ENCODE measurements at regions not wholly inside any gene's neighbourhood (a gene's known extent, or its start where the extent isn't known, plus 50 kb on each side); places are given as distances from the start of the nearest gene placed in this dataset.

DNA sequence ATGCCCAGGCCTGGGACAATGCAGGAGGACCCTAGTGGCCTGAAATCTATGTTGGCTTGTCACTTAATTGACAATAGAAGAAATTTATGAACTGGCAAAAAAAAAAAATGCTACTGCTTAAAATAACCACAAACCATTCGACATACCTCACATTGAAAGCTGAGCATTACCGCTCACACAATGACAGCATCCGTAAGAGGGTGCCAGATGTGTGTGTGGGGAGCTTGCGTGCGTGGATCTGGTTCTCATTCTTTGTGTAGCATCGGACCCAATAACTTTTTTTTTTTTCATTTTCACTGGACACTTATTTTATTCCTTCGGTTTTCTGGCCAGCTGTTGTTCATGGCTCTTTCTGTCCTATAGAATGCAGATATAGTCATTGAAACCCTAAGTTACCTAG, 216.7 kb downstream of the VRK1 start:
- no peaks in the 10 kb centered on the region for H3K36me3 Mint-ChIP-seq (ENCODE audit: low read depth, unreplicated experiment)
- no peaks in the 10 kb centered on the region for H3K9me3 Mint-ChIP-seq (ENCODE audit: unreplicated experiment)
- TF ChIP-seq, protein P1, sequence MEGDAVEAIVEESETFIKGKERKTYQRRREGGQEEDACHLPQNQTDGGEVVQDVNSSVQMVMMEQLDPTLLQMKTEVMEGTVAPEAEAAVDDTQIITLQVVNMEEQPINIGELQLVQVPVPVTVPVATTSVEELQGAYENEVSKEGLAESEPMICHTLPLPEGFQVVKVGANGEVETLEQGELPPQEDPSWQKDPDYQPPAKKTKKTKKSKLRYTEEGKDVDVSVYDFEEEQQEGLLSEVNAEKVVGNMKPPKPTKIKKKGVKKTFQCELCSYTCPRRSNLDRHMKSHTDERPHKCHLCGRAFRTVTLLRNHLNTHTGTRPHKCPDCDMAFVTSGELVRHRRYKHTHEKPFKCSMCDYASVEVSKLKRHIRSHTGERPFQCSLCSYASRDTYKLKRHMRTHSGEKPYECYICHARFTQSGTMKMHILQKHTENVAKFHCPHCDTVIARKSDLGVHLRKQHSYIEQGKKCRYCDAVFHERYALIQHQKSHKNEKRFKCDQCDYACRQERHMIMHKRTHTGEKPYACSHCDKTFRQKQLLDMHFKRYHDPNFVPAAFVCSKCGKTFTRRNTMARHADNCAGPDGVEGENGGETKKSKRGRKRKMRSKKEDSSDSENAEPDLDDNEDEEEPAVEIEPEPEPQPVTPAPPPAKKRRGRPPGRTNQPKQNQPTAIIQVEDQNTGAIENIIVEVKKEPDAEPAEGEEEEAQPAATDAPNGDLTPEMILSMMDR (IDR thresholded peaks at IDR 0.05; ENCODE audit: unreplicated experiment), result no peak
- H3K4me1 Mint-ChIP-seq (ENCODE audit: unreplicated experiment), result no peaks in the 10 kb centered on the region
- no peak overlapping the region for H3K27ac Mint-ChIP-seq (ENCODE audit: unreplicated experiment)
- no peak overlapping the region for H3K4me3 Mint-ChIP-seq (ENCODE audit: unreplicated experiment)
- H3K27me3 Mint-ChIP-seq (ENCODE audit: unreplicated experiment), result no peaks in the 10 kb centered on the region
- DNase-seq (ENCODE audit: low spot score), result no peak

DNA sequence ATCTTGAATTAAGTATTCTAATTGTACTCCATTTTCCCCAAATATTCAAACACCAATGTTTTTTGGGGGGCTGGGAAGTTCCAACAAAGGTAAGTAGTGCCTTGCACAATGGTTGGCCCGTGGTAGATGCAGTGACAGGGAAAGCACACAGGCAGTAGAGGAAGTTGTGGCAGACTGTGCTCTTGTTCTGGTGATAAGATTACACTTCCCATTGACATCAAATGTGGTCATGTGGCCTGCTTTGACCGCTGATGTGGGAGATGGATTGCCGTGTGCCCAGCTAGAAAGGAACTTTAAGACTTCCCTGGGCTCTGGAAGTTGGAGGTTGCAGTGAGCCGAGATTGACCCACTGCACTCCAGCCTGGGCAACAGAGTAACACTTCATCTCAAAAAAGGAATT, 223.8 kb downstream of the VRK1 start:
- no peaks in the 10 kb centered on the region for H3K27me3 Mint-ChIP-seq (ENCODE audit: unreplicated experiment)
- DNase-seq (ENCODE audit: low spot score), result no peak
- no peaks in the 10 kb centered on the region for H3K9me3 Mint-ChIP-seq (ENCODE audit: unreplicated experiment)
- H3K4me1 Mint-ChIP-seq (ENCODE audit: unreplicated experiment), result peaks cover 4% of the 10 kb centered on the region
- no peaks in the 10 kb centered on the region for H3K36me3 Mint-ChIP-seq (ENCODE audit: low read depth, unreplicated experiment)
- no peak overlapping the region for H3K27ac Mint-ChIP-seq (ENCODE audit: unreplicated experiment)
- no peak overlapping the region for H3K4me3 Mint-ChIP-seq (ENCODE audit: unreplicated experiment)
- TF ChIP-seq, protein P1 (IDR thresholded peaks at IDR 0.05; ENCODE audit: unreplicated experiment), result no peak

GRCh38 chr14:97021571-97022168, 224.5 kb downstream of the VRK1 start:
- Mint-ChIP-seq H3K27ac (ENCODE audit: unreplicated experiment) (no peak overlapping the region), H3K27me3 (ENCODE audit: unreplicated experiment) (no peaks in the 10 kb centered on the region), H3K36me3 (ENCODE audit: low read depth, unreplicated experiment) (no peaks in the 10 kb centered on the region), H3K9me3 (ENCODE audit: unreplicated experiment) (no peaks in the 10 kb centered on the region), H3K4me1 (ENCODE audit: unreplicated experiment) (peaks cover 4% of the 10 kb centered on the region), H3K4me3 (ENCODE audit: unreplicated experiment) (no peak overlapping the region)
- no peak for DNase-seq (ENCODE audit: low spot score)
- TF ChIP-seq, protein P1 (IDR thresholded peaks at IDR 0.05; ENCODE audit: unreplicated experiment), result no peak

GRCh38 chr14:97022741-97023140, 225.6 kb downstream of the VRK1 start:
- no peak for DNase-seq (ENCODE audit: low spot score)
- Mint-ChIP-seq H3K27me3 (ENCODE audit: unreplicated experiment) (no peaks in the 10 kb centered on the region), H3K4me1 (ENCODE audit: unreplicated experiment) (peaks cover 4% of the 10 kb centered on the region), H3K4me3 (ENCODE audit: unreplicated experiment) (no peak overlapping the region), H3K36me3 (ENCODE audit: low read depth, unreplicated experiment) (no peaks in the 10 kb centered on the region), H3K27ac (ENCODE audit: unreplicated experiment) (no peak overlapping the region), H3K9me3 (ENCODE audit: unreplicated experiment) (no peaks in the 10 kb centered on the region)
- TF ChIP-seq, protein P1 (IDR thresholded peaks at IDR 0.05; ENCODE audit: unreplicated experiment), result no peak

DNA sequence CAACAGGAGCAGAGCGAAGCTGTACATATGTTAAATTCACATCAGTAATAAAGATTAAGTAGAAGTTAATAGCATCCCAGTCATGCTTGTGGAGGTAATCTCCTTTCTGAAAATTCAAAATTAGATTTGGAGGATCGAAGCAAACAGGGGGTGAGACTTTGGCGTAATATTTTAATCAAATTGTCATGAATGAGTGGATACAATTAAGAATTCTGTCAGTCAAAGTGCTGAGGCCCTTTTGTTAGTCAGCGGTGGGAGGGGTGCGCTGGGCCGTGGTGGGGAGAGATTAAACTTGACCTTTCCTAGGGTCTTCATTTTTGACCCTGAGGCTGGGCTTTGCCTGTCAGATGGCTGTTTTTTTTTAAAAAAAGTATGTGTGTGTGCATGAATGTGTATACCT, 226.7 kb downstream of the VRK1 start:
- Mint-ChIP-seq H3K4me3 (ENCODE audit: unreplicated experiment) (no peak overlapping the region), H3K36me3 (ENCODE audit: low read depth, unreplicated experiment) (no peaks in the 10 kb centered on the region), H3K27ac (ENCODE audit: unreplicated experiment) (no peak overlapping the region), H3K4me1 (ENCODE audit: unreplicated experiment) (peaks cover 4% of the 10 kb centered on the region), H3K9me3 (ENCODE audit: unreplicated experiment) (no peaks in the 10 kb centered on the region), H3K27me3 (ENCODE audit: unreplicated experiment) (no peaks in the 10 kb centered on the region)
- TF ChIP-seq, protein P1 (IDR thresholded peaks at IDR 0.05; ENCODE audit: unreplicated experiment), result no peak
- DNase-seq (ENCODE audit: low spot score), result no peak
